ENCODE measurements at regions not wholly inside any gene's neighbourhood (a gene's known extent, or its start where the extent isn't known, plus 50 kb on each side); places are given as distances from the start of the nearest gene placed in this dataset.

GRCh38 chr5:102114525-102115069 lies 181.5 kb downstream of the SLCO4C1 start:
- TF ChIP-seq TAF1 (IDR thresholded peaks at IDR 0.05; ENCODE audit: borderline replicate concordance, insufficient read depth, low read length) (no peak), REST (IDR thresholded peaks at IDR 0.05; ENCODE audit: insufficient read depth in 1 of 2, low read depth in 2 of 2, low read length in 2 of 2) (no peak), POLR2AphosphoS5 (IDR thresholded peaks at IDR 0.05; ENCODE audit: low read depth, low read length) (no peak), FOXP2 (optimal IDR thresholded peaks at IDR 0.05; ENCODE audit: borderline replicate concordance, extremely low read depth, extremely low read length, insufficient read depth) (no peak), SIN3A (IDR thresholded peaks at IDR 0.05; ENCODE audit: borderline replicate concordance, insufficient read depth, low read length) (no peak)

DNA sequence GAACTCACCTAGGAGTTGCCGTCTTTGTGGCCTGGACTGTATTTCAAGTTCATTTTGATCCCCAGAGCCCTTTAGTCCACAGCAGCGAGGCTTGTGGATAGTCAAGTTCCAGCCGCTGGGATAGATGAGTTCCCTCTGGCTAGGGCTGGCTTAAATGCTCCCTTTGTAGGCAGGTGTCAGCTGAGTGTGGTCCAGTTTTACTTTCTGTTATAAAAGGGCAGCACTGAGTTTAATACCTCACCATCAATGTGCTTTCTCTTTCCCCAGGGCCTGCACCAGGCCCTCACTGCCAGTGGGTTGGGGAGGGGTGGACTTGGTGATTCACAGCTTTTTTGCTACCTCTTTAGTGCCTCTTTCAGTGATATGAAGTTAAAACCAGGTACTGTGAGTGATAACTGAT lies 188.2 kb downstream of the SLCO4C1 start:
- TF ChIP-seq REST (IDR thresholded peaks at IDR 0.05; ENCODE audit: insufficient read depth in 1 of 2, low read depth in 2 of 2, low read length in 2 of 2), result no peak
- no peak for TF ChIP-seq FOXP2 (optimal IDR thresholded peaks at IDR 0.05; ENCODE audit: borderline replicate concordance, extremely low read depth, extremely low read length, insufficient read depth)
- TF ChIP-seq SIN3A (IDR thresholded peaks at IDR 0.05; ENCODE audit: borderline replicate concordance, insufficient read depth, low read length), result no peak
- no peak for TF ChIP-seq POLR2AphosphoS5 (IDR thresholded peaks at IDR 0.05; ENCODE audit: low read depth, low read length)
- TF ChIP-seq TAF1 (IDR thresholded peaks at IDR 0.05; ENCODE audit: borderline replicate concordance, insufficient read depth, low read length), result no peak

DNA sequence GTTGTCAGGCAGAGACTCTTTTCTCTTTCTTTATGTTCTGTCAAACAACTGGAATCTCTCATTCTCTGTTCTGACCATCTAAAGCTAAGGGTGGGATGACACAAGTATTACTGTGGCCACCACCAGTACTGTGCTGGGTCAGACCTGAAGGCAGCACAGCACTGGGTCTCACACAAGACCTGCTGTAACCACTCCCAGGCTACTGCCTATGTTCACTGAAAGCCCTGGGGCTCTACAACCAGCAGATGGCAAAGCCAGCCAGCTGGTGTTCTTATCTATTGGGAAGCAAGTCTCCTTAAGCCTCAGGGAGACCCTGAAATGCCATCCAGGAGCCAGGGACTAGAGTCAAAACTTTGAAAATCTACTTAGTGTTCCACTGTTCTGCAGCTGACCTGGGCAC lies 189.5 kb downstream of the SLCO4C1 start:
- TF ChIP-seq REST (IDR thresholded peaks at IDR 0.05; ENCODE audit: insufficient read depth in 1 of 2, low read depth in 2 of 2, low read length in 2 of 2), result no peak
- TF ChIP-seq TAF1 (IDR thresholded peaks at IDR 0.05; ENCODE audit: borderline replicate concordance, insufficient read depth, low read length), result no peak
- TF ChIP-seq FOXP2 (optimal IDR thresholded peaks at IDR 0.05; ENCODE audit: borderline replicate concordance, extremely low read depth, extremely low read length, insufficient read depth), result no peak
- TF ChIP-seq POLR2AphosphoS5 (IDR thresholded peaks at IDR 0.05; ENCODE audit: low read depth, low read length), result no peak

GRCh38 chr5:102099766-102100331 lies 196.2 kb downstream of the SLCO4C1 start:
- TF ChIP-seq FOXP2 (optimal IDR thresholded peaks at IDR 0.05; ENCODE audit: borderline replicate concordance, extremely low read depth, extremely low read length, insufficient read depth) (no peak), POLR2AphosphoS5 (IDR thresholded peaks at IDR 0.05; ENCODE audit: low read depth, low read length) (no peak), TAF1 (IDR thresholded peaks at IDR 0.05; ENCODE audit: borderline replicate concordance, insufficient read depth, low read length) (no peak), REST (IDR thresholded peaks at IDR 0.05; ENCODE audit: insufficient read depth in 1 of 2, low read depth in 2 of 2, low read length in 2 of 2) (no peak), SIN3A (IDR thresholded peaks at IDR 0.05; ENCODE audit: borderline replicate concordance, insufficient read depth, low read length) (no peak)
